HCT116 (cell line): ENCODE measurements at regions not wholly inside any gene's neighbourhood (a gene's known extent, or its start where the extent isn't known, plus 50 kb on each side); places are given as distances from the start of the nearest gene placed in this dataset.

Experiments
- ATAC-seq: fragments of 200-7000 bp; cut with Tn5 transposase; 2 replicates; pipeline ENCODE4 v1.9.1; 2020; ENCODE audit warnings: mild to moderate bottlenecking, moderate library complexity
- BruUV-seq: library from RNA; stranded (reverse); fragments of 400-500 nt; replicated peaks from 2 replicates; lab custom pipeline; 2021; lab: Mats Ljungman, UMichigan
- CTCF ChIA-PET: fragments of 300-600 bp; sonication (Branson Sonifier 250); formaldehyde crosslinking; loops from one replicate; lab custom pipeline; 2021; ENCODE audit warnings: antibody characterized with exemption; lab: Charles Lee
- POLR2A ChIA-PET: fragments of 300-600, 350-600 bp; sonication (Branson Sonifier 250); formaldehyde crosslinking; loops from one replicate; lab custom pipeline; 2021; ENCODE audit warnings: antibody characterized with exemption; lab: Charles Lee
- RAD21 ChIA-PET, 2 experiments: fragments of 300-600 bp; sonication (Branson Sonifier 250); formaldehyde crosslinking; loops; one replicate each; lab custom pipeline; 2023; ENCODE audit warnings: low total read pairs in 2 of 2; ENCODE audit not compliant: uncharacterized antibody in 2 of 2, unreplicated experiment in 2 of 2, low non-redundant PET in 1 of 2; lab: Charles Lee
- DNase-seq: peaks from one replicate; pipeline ENCODE4 v3.0.0-alpha.2; 2010; ENCODE audit warnings: low read depth, low spot score
- H2AFZ ChIP-seq: fragments of 200-600 bp; shearing (Covaris generic), sonication (generic); 2 replicates; pipeline ENCODE4 v1.6.1; 2017; ENCODE audit warnings: low read depth, mixed run types, mixed read lengths, antibody characterized with exemption, low read length; ENCODE audit not compliant: poor library complexity, severe bottlenecking
- H3K27ac ChIP-seq: 2 replicates; pipeline ENCODE4 v1.5.1; 2012; ENCODE audit warnings: low read depth, low read length
- H3K27me3 ChIP-seq: fragments of 200-600 bp; sonication (generic); 2 replicates; pipeline ENCODE4 v1.6.1; 2016; ENCODE audit warnings: mixed run types, low read length, mixed read lengths; ENCODE audit not compliant: insufficient read depth
- H3K36me3 ChIP-seq, 2 experiments: fragments of 200-500 bp in 1 of 2; fragments of 200-600 bp in 1 of 2; sonication (Bioruptor generic) in 1 of 2; sonication (generic) in 1 of 2; 2 replicates each; pipeline versions ENCODE4 v1.5.1 to v1.6.1; 2014 to 2016; ENCODE audit warnings: low read length in 2 of 2, inconsistent platforms in 1 of 2, mixed read lengths in 1 of 2, mixed run types in 1 of 2; ENCODE audit not compliant: insufficient read depth in 2 of 2, control insufficient read depth in 1 of 2
- H3K4me1 ChIP-seq, 2 experiments: fragments of 200-600 bp in 1 of 2; sonication (generic) in 1 of 2; 2 replicates each; pipeline versions ENCODE4 v1.5.1 to v1.6.1; 2012 to 2017; ENCODE audit warnings: low read length in 2 of 2, inconsistent platforms in 1 of 2, mild to moderate bottlenecking in 1 of 2, mixed read lengths in 1 of 2, mixed run types in 1 of 2, moderate library complexity in 1 of 2; ENCODE audit not compliant: insufficient read depth in 2 of 2, control insufficient read depth in 1 of 2
- H3K4me2 ChIP-seq: fragments of 200-600 bp; sonication (generic); 2 replicates; pipeline ENCODE4 v1.6.1; 2017; ENCODE audit warnings: mixed run types, low read length, mixed read lengths
- H3K4me3 ChIP-seq, 2 experiments: fragments of 200-600 bp in 1 of 2; sonication (generic) in 1 of 2; replicated peaks in 1 of 2; 2 replicates each; pipeline ENCODE4 v1.5.1; 2011 to 2016; ENCODE audit warnings: low read length in 2 of 2, control low read depth in 1 of 2, low read depth in 1 of 2, mild to moderate bottlenecking in 1 of 2, mixed read lengths in 1 of 2, mixed run types in 1 of 2
- H3K79me2 ChIP-seq: fragments of 200-600 bp; sonication (generic); 2 replicates; pipeline ENCODE4 v1.6.1; 2017; ENCODE audit warnings: mild to moderate bottlenecking, mixed run types, low read length, moderate library complexity, mixed read lengths; ENCODE audit not compliant: insufficient read depth
- H3K9ac ChIP-seq: fragments of 200-600 bp; sonication (generic); 2 replicates; pipeline ENCODE4 v1.6.1; 2016; ENCODE audit warnings: low read length, mixed read lengths
- H3K9me2 ChIP-seq: fragments of 200-600 bp; sonication (generic), shearing (Covaris generic); 2 replicates; pipeline ENCODE4 v1.6.1; 2017; ENCODE audit warnings: mixed run types, mild to moderate bottlenecking, moderate library complexity; ENCODE audit not compliant: insufficient read depth
- H3K9me3 ChIP-seq, 2 experiments: fragments of 200-500 bp in 1 of 2; fragments of 200-600 bp in 1 of 2; sonication (Bioruptor generic) in 1 of 2; sonication (generic) in 1 of 2; 2 replicates each; pipeline ENCODE4 v1.6.1; 2014 to 2017; ENCODE audit warnings: low read length in 2 of 2, mixed read lengths in 2 of 2, inconsistent platforms in 1 of 2, low read depth in 1 of 2, mild to moderate bottlenecking in 1 of 2, mixed run types in 1 of 2, moderate library complexity in 1 of 2; ENCODE audit not compliant: control insufficient read depth in 1 of 2, insufficient read depth in 1 of 2
- H4K20me1 ChIP-seq: fragments of 200-600 bp; sonication (generic), shearing (Covaris generic); 2 replicates; pipeline ENCODE4 v1.6.1; 2017; ENCODE audit warnings: mixed run types, mild to moderate bottlenecking, moderate library complexity; ENCODE audit not compliant: insufficient read depth
- ATF3 ChIP-seq: IDR thresholded peaks from 2 replicates; pipeline ENCODE4 v1.6.1; 2012
- CBX3 ChIP-seq: IDR thresholded peaks from 2 replicates; pipeline ENCODE4 v1.6.1; 2012; ENCODE audit warnings: low read depth
- CEBPB ChIP-seq: IDR thresholded peaks from 2 replicates; pipeline ENCODE4 v1.6.1; 2012; ENCODE audit warnings: low read depth
- EGR1 ChIP-seq: IDR thresholded peaks from 2 replicates; pipeline ENCODE4 v1.6.1; 2012; ENCODE audit warnings: low read depth
- ELF1 ChIP-seq: IDR thresholded peaks from 2 replicates; pipeline ENCODE4 v1.6.1; 2012; ENCODE audit warnings: low read depth, borderline replicate concordance
- EZH2 ChIP-seq: fragments of 200-600 bp; sonication (generic); IDR thresholded peaks from 2 replicates; pipeline ENCODE4 v1.6.1; 2017; ENCODE audit warnings: antibody characterized with exemption, mixed run types
- EZH2phosphoT487 ChIP-seq: fragments of 200-600 bp; IDR thresholded peaks from 2 replicates; pipeline ENCODE4 v1.6.1; 2018; ENCODE audit warnings: antibody characterized with exemption, borderline replicate concordance
- FOSL1 ChIP-seq: IDR thresholded peaks from 2 replicates; pipeline ENCODE4 v1.6.1; 2012; ENCODE audit warnings: low read depth
- JUND ChIP-seq: IDR thresholded peaks from 2 replicates; pipeline ENCODE4 v1.6.1; 2012
- POLR2A ChIP-seq: IDR thresholded peaks from 2 replicates; pipeline ENCODE4 v1.7.0; 2011; ENCODE audit warnings: borderline replicate concordance; ENCODE audit not compliant: insufficient read depth, insufficient read length; ENCODE audit errors: extremely low read depth
- POLR2AphosphoS5 ChIP-seq: IDR thresholded peaks from 2 replicates; pipeline ENCODE4 v1.6.1; 2011; ENCODE audit warnings: mild to moderate bottlenecking, low read depth, low read length, moderate library complexity
- REST ChIP-seq: IDR thresholded peaks from 2 replicates; pipeline ENCODE4 v1.6.1; 2012; ENCODE audit warnings: low read depth
- SIN3A ChIP-seq: IDR thresholded peaks from 2 replicates; pipeline ENCODE4 v1.6.1; 2012; ENCODE audit warnings: low read depth
- SP1 ChIP-seq: IDR thresholded peaks from 2 replicates; pipeline ENCODE4 v1.6.1; 2012; ENCODE audit warnings: low read depth
- SRF ChIP-seq: IDR thresholded peaks from 2 replicates; pipeline ENCODE4 v1.6.1; 2012; ENCODE audit warnings: low read depth
- TCF7L2 ChIP-seq: IDR thresholded peaks from 2 replicates; pipeline ENCODE4 v1.7.0; 2011; ENCODE audit warnings: borderline replicate concordance, inconsistent platforms; ENCODE audit not compliant: insufficient read depth, insufficient read length; ENCODE audit errors: extremely low read depth
- YY1 ChIP-seq: IDR thresholded peaks from 2 replicates; pipeline ENCODE4 v1.6.1; 2011; ENCODE audit warnings: low read length, low read depth, moderate library complexity, mild to moderate bottlenecking; ENCODE audit not compliant: insufficient replicate concordance; ENCODE audit errors: extremely low read depth
- ZFX ChIP-seq: fragments of 450-650 bp; IDR thresholded peaks from 2 replicates; pipeline ENCODE4 v1.6.1; 2017
- ZNF274 ChIP-seq: fragments of 200-500 bp; sonication (Bioruptor generic); IDR thresholded peaks from 2 replicates; pipeline ENCODE4 v1.6.1; 2014; ENCODE audit warnings: mild to moderate bottlenecking, low read depth, low read length, inconsistent platforms
- intact Hi-C: fragments of 100-400 bp; cut with micrococcal nuclease; formaldehyde crosslinking; loops from 2 replicates; pipeline ENCODE4 v1.10.0; 2022
- TF ChIP-seq, protein P1 (sequence below), 3 experiments: fragments of 200-600 bp in 1 of 3; sonication (generic) in 1 of 3; IDR thresholded peaks in 2 of 3; conservative IDR thresholded peaks in 1 of 3; 2 replicates each; pipeline ENCODE4 v1.5.1; 2012 to 2017; ENCODE audit warnings: low read depth in 2 of 3, low read length in 2 of 3, antibody characterized with exemption in 1 of 3, borderline replicate concordance in 1 of 3, control low read depth in 1 of 3, mild to moderate bottlenecking in 1 of 3, mixed read lengths in 1 of 3, mixed run types in 1 of 3, moderate library complexity in 1 of 3; ENCODE audit not compliant: insufficient read depth in 1 of 3

DNA sequence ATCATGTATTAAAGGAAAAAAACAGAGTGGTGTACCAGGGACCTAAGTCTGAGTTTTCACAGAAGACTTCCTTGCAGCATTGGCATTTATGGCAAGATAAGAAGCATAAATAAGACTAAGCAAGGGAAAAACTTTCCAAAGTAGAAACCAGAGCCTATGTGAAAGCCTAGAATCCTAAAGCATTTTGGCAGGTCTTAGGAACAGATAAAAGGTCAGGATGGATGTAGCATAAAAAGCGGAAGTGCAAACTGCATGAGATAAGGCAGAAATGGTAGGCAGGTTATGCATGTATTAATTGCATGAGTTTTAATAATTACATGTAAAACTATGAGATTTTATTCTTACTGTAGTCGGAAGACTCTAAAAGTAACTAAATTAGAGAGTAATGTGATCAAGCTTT is 596.5 kb downstream of the SUCLG1 start:
- DNase-seq (no peak), ATAC-seq (no peak)
- no TSS peak for BruUV-seq
- no peaks in the 10 kb centered on the region for H3K9me3 ChIP-seq
- no peaks in the 10 kb centered on the region for H3K79me2 ChIP-seq
- H3K36me3 ChIP-seq = no peaks in the 10 kb centered on the region
- no peaks in the 10 kb centered on the region for H4K20me1 ChIP-seq
- no peak overlapping the region for H3K4me2 ChIP-seq
- no peak overlapping the region for H2AFZ ChIP-seq
- POLR2A ChIA-PET = no interaction called here
- no peaks in the 10 kb centered on the region for H3K27me3 ChIP-seq
- CTCF ChIA-PET = no interaction called here
- TF ChIP-seq REST (no peak), ZNF274 (no peak), ZFX (no peak), EZH2 (no peak), YY1 (no peak), TCF7L2 (no peak), ATF3 (no peak), POLR2AphosphoS5 (no peak), EZH2phosphoT487 (no peak), CBX3 (no peak), EGR1 (no peak), FOSL1 (no peak), JUND (no peak), CEBPB (no peak), SP1 (no peak), SRF (no peak), SIN3A (no peak), ELF1 (no peak), POLR2A (no peak)
- TF ChIP-seq, protein P1, sequence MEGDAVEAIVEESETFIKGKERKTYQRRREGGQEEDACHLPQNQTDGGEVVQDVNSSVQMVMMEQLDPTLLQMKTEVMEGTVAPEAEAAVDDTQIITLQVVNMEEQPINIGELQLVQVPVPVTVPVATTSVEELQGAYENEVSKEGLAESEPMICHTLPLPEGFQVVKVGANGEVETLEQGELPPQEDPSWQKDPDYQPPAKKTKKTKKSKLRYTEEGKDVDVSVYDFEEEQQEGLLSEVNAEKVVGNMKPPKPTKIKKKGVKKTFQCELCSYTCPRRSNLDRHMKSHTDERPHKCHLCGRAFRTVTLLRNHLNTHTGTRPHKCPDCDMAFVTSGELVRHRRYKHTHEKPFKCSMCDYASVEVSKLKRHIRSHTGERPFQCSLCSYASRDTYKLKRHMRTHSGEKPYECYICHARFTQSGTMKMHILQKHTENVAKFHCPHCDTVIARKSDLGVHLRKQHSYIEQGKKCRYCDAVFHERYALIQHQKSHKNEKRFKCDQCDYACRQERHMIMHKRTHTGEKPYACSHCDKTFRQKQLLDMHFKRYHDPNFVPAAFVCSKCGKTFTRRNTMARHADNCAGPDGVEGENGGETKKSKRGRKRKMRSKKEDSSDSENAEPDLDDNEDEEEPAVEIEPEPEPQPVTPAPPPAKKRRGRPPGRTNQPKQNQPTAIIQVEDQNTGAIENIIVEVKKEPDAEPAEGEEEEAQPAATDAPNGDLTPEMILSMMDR (IDR thresholded peaks at IDR 0.05 in 2 of 3, conservative IDR thresholded peaks at IDR 0.05 in 1 of 3; ENCODE audit: borderline replicate concordance in 1 of 3, insufficient read depth in 1 of 3, low read depth in 2 of 3, low read length in 2 of 3) = no peak
- RAD21 ChIA-PET = no interaction called here
- H3K9ac ChIP-seq = no peak overlapping the region
- no peak overlapping the region for H3K27ac ChIP-seq
- H3K9me2 ChIP-seq = no peaks in the 10 kb centered on the region
- intact Hi-C loops = no loop called here
- no peak overlapping the region for H3K4me3 ChIP-seq
- H3K4me1 ChIP-seq = no peaks in the 10 kb centered on the region
